SKM-1 (cell line): ENCODE measurements at regions not wholly inside any gene's neighbourhood (a gene's known extent, or its start where the extent isn't known, plus 50 kb on each side); places are given as distances from the start of the nearest gene placed in this dataset.

ENCODE experiments used
- DNase-seq: peaks from one replicate; lab custom pipeline; 2025; ENCODE audit not compliant: unreplicated experiment; lab: John Stamatoyannopoulos, UW

GRCh38 chr9:126218359-126219125, 108.1 kb upstream of the MVB12B start:
- no peak for DNase-seq

GRCh38 chr9:126219166-126219565, 107.5 kb upstream of the MVB12B start:
- DNase-seq, result no peak

DNA sequence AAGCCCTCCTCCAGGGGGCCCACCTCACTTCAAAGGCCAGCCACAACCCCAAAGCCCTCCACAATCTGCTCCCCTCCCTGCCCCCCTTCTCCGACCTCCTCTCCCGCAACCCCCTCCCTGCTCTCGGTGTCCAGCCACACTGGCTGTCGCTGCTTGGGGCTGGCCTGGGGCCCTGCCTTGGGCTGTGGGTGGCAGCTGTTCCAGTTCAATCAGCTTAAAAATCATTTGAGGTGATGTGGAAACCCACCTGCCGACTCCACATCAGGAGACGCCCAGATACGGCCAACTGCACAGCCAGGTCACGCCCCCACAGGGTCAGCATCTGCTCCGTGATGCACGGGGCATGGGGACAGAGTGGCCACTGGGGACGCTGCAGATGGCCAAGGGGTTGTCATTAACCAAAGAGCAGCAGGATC, 107.0 kb upstream of the MVB12B start:
- DNase-seq, result no peak

DNA sequence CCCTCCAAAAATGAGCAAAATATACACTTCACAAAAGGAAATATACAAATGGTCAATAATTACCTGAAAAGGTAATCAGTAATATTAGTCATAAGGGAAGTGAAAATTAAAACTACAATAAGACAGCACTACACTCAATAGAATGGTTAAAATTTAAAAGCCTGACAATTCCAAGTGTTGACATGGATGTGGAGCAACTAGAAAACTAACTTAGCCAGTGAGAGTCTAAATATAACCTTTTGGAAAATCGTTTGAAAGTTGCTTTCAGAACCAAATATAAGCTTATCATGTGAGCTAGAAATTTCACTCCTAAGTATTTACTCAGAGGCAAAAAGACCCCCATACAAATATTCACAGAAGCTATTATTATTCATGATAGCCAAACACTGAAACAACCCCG, 105.1 kb upstream of the MVB12B start:
- no peak for DNase-seq

GRCh38 chr9:126222363-126222834, 104.2 kb upstream of the MVB12B start:
- no peak for DNase-seq

- DNase-seq, result no peak
Measured at GRCh38 chr9:126222835-126223431, 103.7 kb upstream of the MVB12B start.

- DNase-seq, result no peak
Measured at GRCh38 chr9:126223798-126224531, 102.7 kb upstream of the MVB12B start.

DNA sequence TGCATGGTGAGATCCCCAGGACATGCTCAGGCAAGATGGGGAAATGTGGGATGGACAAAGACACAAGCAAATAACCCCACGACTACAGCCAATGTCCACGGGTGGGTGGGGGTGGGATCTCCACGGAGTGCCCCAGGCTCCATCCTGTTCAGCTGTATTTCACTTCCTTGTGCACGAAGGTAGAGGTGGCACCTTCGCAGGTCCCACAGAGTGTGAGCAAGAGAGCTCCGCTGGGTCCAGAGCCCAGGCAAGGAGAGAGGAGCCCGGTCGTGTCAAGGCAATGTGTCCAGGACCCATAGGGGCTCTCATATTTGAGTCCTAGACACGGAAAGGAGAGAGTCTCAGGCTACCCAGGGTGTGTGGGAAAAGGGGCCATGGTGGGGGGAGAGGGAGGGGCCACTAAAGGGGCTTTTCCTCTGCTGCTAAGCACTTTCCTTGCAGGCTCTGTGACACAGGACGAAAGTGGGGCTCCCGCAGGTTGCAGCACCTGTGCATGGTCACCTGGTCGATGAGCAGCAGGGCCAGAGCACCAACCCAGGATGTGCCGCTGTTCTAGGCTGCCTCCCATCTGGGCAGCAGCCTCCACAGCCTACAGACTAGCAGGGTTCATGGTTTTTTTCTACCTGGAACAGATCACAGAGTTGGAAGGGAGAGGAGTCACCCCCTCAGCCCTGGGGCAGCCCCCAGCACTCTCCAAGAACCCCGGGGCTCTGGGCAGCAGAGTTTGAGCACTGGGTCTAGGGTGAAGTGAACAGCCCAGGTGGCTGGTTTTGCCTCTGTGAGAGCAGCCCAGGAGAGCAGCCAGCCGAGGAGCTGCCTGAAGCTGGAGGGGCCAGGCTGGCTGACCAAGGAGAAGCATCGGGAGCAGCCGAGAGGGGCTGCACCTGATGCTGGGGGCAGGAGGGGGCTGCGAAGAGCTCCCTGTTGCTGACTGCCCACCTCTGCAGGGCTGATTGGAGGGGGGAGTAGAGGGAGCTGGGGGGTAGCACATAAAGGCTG, 100.7 kb upstream of the MVB12B start:
- DNase-seq, result no peak

- no peak for DNase-seq
Measured at GRCh38 chr9:126226991-126227936, 99.4 kb upstream of the MVB12B start.

- no peak for DNase-seq
Measured at GRCh38 chr9:126228111-126228780, 98.4 kb upstream of the MVB12B start.

- DNase-seq, result peak; percentile 3
Measured at GRCh38 chr9:126228781-126229444, 97.7 kb upstream of the MVB12B start.

GRCh38 chr9:126229501-126229900, 97.1 kb upstream of the MVB12B start:
- DNase-seq, result no peak

GRCh38 chr9:126230692-126231091, 95.9 kb upstream of the MVB12B start:
- no peak for DNase-seq

DNA sequence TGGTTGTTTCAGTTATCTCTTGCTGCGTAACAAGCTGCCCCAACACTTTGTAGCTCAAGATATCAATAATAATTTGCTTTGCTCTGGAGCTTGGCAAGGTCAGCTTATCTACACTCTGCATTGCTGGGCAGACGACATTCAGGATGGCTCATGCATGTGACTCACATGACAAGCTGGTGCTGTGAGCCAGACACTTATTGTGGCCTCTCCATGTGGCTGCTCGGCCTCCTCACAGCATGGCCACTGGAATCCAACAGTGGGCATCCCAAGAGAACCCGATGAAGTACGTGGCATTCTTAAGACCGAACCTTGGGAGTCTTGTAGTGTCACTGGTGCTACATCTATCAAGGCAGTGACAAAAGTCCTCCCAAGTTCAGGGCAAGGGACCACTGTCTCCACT, 94.2 kb upstream of the MVB12B start:
- DNase-seq, result no peak

DNA sequence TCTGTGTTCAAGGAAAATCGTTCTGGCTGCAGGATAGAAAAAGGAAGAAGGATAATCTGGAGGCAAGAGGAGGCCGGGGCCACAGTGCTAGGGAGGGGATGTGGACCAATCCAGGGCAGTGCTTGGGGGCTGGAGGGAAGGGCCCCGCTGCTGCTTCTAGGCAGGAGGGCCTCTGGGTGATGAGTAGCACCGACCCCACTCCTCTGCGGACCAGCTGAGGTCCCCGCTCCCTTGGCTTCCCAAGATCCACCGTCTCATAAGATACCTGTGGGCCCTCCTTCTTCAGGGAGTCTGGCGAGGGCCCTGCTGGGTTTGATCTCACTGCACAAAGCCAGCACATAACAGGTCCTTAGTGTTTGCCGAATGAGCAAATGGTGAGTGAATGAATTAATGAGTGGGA, 93.5 kb upstream of the MVB12B start:
- DNase-seq, result no peak

DNA sequence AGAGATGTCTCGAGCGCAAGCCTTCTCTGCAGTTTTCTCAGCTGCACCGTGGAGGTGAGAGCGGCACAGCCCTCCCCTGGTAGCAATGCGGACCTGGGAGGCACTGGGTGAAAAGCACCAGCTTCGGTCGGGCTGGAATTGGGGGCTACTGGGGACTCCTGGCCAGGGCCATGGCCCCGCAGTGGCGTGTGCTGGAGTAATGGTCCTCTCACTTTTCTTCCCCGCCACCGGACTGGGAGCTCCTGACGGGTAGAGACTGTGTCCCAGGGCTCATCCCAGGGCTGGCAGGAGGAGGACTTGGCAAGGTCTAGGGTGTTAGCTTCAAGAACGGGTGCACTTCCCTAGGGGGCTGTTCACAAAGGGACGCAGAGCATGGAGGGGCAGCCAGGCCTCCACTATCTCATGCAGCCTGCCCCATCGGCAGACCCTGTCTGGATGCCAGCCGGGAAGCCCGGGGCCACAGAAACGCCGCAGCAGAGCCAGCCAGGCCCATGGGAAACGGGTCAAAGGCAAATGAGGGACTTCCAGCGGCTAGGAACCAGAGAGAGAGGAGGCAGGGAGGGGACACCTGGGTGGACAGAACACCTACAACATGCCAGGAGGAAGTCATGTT, 92.6 kb upstream of the MVB12B start:
- DNase-seq, result no peak

GRCh38 chr9:126234681-126235335, 91.8 kb upstream of the MVB12B start:
- DNase-seq, result no peak
